ENCODE measurements at regions not wholly inside any gene's neighbourhood (a gene's known extent, or its start where the extent isn't known, plus 50 kb on each side); places are given as distances from the start of the nearest gene placed in this dataset.

- DNase-seq (ENCODE audit: low spot score) = no peak
- no peak for TF ChIP-seq CTCF (IDR thresholded peaks at IDR 0.05)
- ATAC-seq (ENCODE audit: low FRiP score) = no peak
These were observed 94.8 kb upstream of the DCLK2 start for GRCh38 chr4:149983401-149983800.

GRCh38 chr4:149983931-149984330, 94.3 kb upstream of the DCLK2 start:
- ATAC-seq (ENCODE audit: low FRiP score) = no peak
- no peak for TF ChIP-seq CTCF (IDR thresholded peaks at IDR 0.05)

GRCh38 chr4:149985981-149986380, 92.3 kb upstream of the DCLK2 start:
- no peak for TF ChIP-seq CTCF (IDR thresholded peaks at IDR 0.05)
- ATAC-seq (ENCODE audit: low FRiP score) (no peak), DNase-seq (ENCODE audit: low spot score) (no peak)

More at GRCh38 chr4:149983931-149984330, 94.3 kb upstream of the DCLK2 start:
- DNase-seq (ENCODE audit: low spot score) = no peak

- DNase-seq (ENCODE audit: low spot score) (no peak), ATAC-seq (ENCODE audit: low FRiP score) (no peak)
- no peak for TF ChIP-seq CTCF (IDR thresholded peaks at IDR 0.05)
These were observed 91.3 kb upstream of the DCLK2 start for GRCh38 chr4:149986917-149987316.

- DNase-seq (ENCODE audit: low spot score) (no peak), ATAC-seq (ENCODE audit: low FRiP score) (no peak)
- no peak for TF ChIP-seq CTCF (IDR thresholded peaks at IDR 0.05)
These were observed 90.7 kb upstream of the DCLK2 start for GRCh38 chr4:149987330-149988086.

GRCh38 chr4:149988087-149988410, 90.2 kb upstream of the DCLK2 start:
- ATAC-seq (ENCODE audit: low FRiP score) (no peak), DNase-seq (ENCODE audit: low spot score) (no peak)
- TF ChIP-seq CTCF (IDR thresholded peaks at IDR 0.05) = no peak

- ATAC-seq (ENCODE audit: low FRiP score) = no peak
- no peak for DNase-seq (ENCODE audit: low spot score)
- TF ChIP-seq CTCF (IDR thresholded peaks at IDR 0.05) = no peak
These were observed 85.2 kb upstream of the DCLK2 start for GRCh38 chr4:149993030-149993429.

All from omental fat pad (tissue), 3 donors.